ENCODE measurements at regions not wholly inside any gene's neighbourhood (a gene's known extent, or its start where the extent isn't known, plus 50 kb on each side); places are given as distances from the start of the nearest gene placed in this dataset.
"Not testable (repeated sequence)": the region's sequence is repeated elsewhere in the genome, so short reads cannot be mapped to it uniquely, and the experiment has no call there.

- DNase-seq (ENCODE audit: low read depth in 2 of 2) = peak in 1 of 2 donors; percentile 59
- Histone ChIP-seq H3K9me3 (ENCODE audit: control insufficient read depth, insufficient read depth, low read depth, low read length) (no peaks in the 10 kb centered on the region), H3K27me3 (ENCODE audit: control insufficient read depth, insufficient read depth, low read length) (no peaks in the 10 kb centered on the region), H3K36me3 (ENCODE audit: control insufficient read depth, insufficient read depth, low read length) (no peaks in the 10 kb centered on the region), H3K4me2 (ENCODE audit: extremely low read depth, insufficient read depth, low read length) (no peak overlapping the region), H3K79me2 (ENCODE audit: control insufficient read depth, insufficient read depth, low read length) (no peaks in the 10 kb centered on the region), H3K9ac (ENCODE audit: insufficient read depth, low read length) (no peak overlapping the region), H3K4me1 (ENCODE audit: control insufficient read depth, extremely low read depth, insufficient read depth, low read length) (no peaks in the 10 kb centered on the region), H4K20me1 (ENCODE audit: control insufficient read depth, extremely low read depth, insufficient read depth, low read length) (no peaks in the 10 kb centered on the region), H3K4me3 (replicated peaks in 1 of 4; ENCODE audit: control extremely low read depth in 1 of 4, insufficient read depth in 1 of 4, low read depth in 3 of 4, low read length in 4 of 4) (no peak overlapping the region), H2AFZ (ENCODE audit: low read length) (no peak overlapping the region), H3K27ac (ENCODE audit: insufficient read depth, low read length) (no peak overlapping the region)
- no peak for TF ChIP-seq CTCF (conservative IDR thresholded peaks at IDR 0.05 in 1 of 2, IDR thresholded peaks at IDR 0.05 in 1 of 2; ENCODE audit: low read depth in 1 of 2, low read length in 2 of 2)
These were observed 745.0 kb upstream of the BCHE start for GRCh38 chr3:166582236-166582635.

GRCh38 chr3:166580561-166580960 lies 743.3 kb upstream of the BCHE start:
- Histone ChIP-seq H3K36me3 (ENCODE audit: control insufficient read depth, insufficient read depth, low read length) (no peaks in the 10 kb centered on the region), H3K9me3 (ENCODE audit: control insufficient read depth, insufficient read depth, low read depth, low read length) (no peaks in the 10 kb centered on the region), H3K27me3 (ENCODE audit: control insufficient read depth, insufficient read depth, low read length) (no peaks in the 10 kb centered on the region), H3K9ac (ENCODE audit: insufficient read depth, low read length) (no peak overlapping the region), H2AFZ (ENCODE audit: low read length) (no peak overlapping the region), H3K4me3 (replicated peaks in 1 of 4; ENCODE audit: control extremely low read depth in 1 of 4, insufficient read depth in 1 of 4, low read depth in 3 of 4, low read length in 4 of 4) (no peak overlapping the region), H4K20me1 (ENCODE audit: control insufficient read depth, extremely low read depth, insufficient read depth, low read length) (no peaks in the 10 kb centered on the region), H3K4me1 (ENCODE audit: control insufficient read depth, extremely low read depth, insufficient read depth, low read length) (no peaks in the 10 kb centered on the region), H3K27ac (ENCODE audit: insufficient read depth, low read length) (no peak overlapping the region), H3K4me2 (ENCODE audit: extremely low read depth, insufficient read depth, low read length) (no peak overlapping the region), H3K79me2 (ENCODE audit: control insufficient read depth, insufficient read depth, low read length) (no peaks in the 10 kb centered on the region)
- peak in 1 of 2 donors; percentile 31 for DNase-seq (ENCODE audit: low read depth in 2 of 2)
- no peak for TF ChIP-seq CTCF (conservative IDR thresholded peaks at IDR 0.05 in 1 of 2, IDR thresholded peaks at IDR 0.05 in 1 of 2; ENCODE audit: low read depth in 1 of 2, low read length in 2 of 2)
- no peak for TF ChIP-seq EZH2 (IDR thresholded peaks at IDR 0.05; ENCODE audit: low read length, missing control alignments)

- Histone ChIP-seq H3K9me3 (ENCODE audit: control insufficient read depth, insufficient read depth, low read depth, low read length) (no peaks in the 10 kb centered on the region), H3K4me1 (ENCODE audit: control insufficient read depth, extremely low read depth, insufficient read depth, low read length) (no peaks in the 10 kb centered on the region), H3K4me3 (replicated peaks in 1 of 4; ENCODE audit: control extremely low read depth in 1 of 4, insufficient read depth in 1 of 4, low read depth in 3 of 4, low read length in 4 of 4) (no peak overlapping the region), H3K27ac (ENCODE audit: insufficient read depth, low read length) (no peak overlapping the region), H3K27me3 (ENCODE audit: control insufficient read depth, insufficient read depth, low read length) (no peaks in the 10 kb centered on the region), H2AFZ (ENCODE audit: low read length) (no peak overlapping the region), H3K4me2 (ENCODE audit: extremely low read depth, insufficient read depth, low read length) (no peak overlapping the region), H4K20me1 (ENCODE audit: control insufficient read depth, extremely low read depth, insufficient read depth, low read length) (no peaks in the 10 kb centered on the region), H3K9ac (ENCODE audit: insufficient read depth, low read length) (no peak overlapping the region), H3K36me3 (ENCODE audit: control insufficient read depth, insufficient read depth, low read length) (no peaks in the 10 kb centered on the region), H3K79me2 (ENCODE audit: control insufficient read depth, insufficient read depth, low read length) (no peaks in the 10 kb centered on the region)
- TF ChIP-seq EZH2 (IDR thresholded peaks at IDR 0.05; ENCODE audit: low read length, missing control alignments) (no peak), CTCF (conservative IDR thresholded peaks at IDR 0.05 in 1 of 2, IDR thresholded peaks at IDR 0.05 in 1 of 2; ENCODE audit: low read depth in 1 of 2, low read length in 2 of 2) (no peak)
- DNase-seq (ENCODE audit: low read depth in 2 of 2) = no peak
These were observed 737.9 kb upstream of the BCHE start for GRCh38 chr3:166575161-166575560.

- H3K4me1 ChIP-seq (ENCODE audit: control insufficient read depth, extremely low read depth, insufficient read depth, low read length); H3K36me3 ChIP-seq (ENCODE audit: control insufficient read depth, insufficient read depth, low read length); H3K4me3 ChIP-seq (replicated peaks in 1 of 4; ENCODE audit: control extremely low read depth in 1 of 4, insufficient read depth in 1 of 4, low read depth in 3 of 4, low read length in 4 of 4); H3K4me2 ChIP-seq (ENCODE audit: extremely low read depth, insufficient read depth, low read length); H3K27me3 ChIP-seq (ENCODE audit: control insufficient read depth, insufficient read depth, low read length); DNase-seq (ENCODE audit: low read depth in 2 of 2); H3K9me3 ChIP-seq (ENCODE audit: control insufficient read depth, insufficient read depth, low read depth, low read length); H3K79me2 ChIP-seq (ENCODE audit: control insufficient read depth, insufficient read depth, low read length); H4K20me1 ChIP-seq (ENCODE audit: control insufficient read depth, extremely low read depth, insufficient read depth, low read length); H2AFZ ChIP-seq (ENCODE audit: low read length); H3K27ac ChIP-seq (ENCODE audit: insufficient read depth, low read length); H3K9ac ChIP-seq (ENCODE audit: insufficient read depth, low read length): not testable (repeated sequence)
These were observed 734.5 kb upstream of the BCHE start for GRCh38 chr3:166571686-166572085.
